Natural killer cell treated with Interleukin-12 subunit alpha and Interleukin-12 subunit beta and Interleukin-15 and Interleukin-18, amount 100 ng/mL, for 72 hours (primary cell): ENCODE measurements at regions not wholly inside any gene's neighbourhood (a gene's known extent, or its start where the extent isn't known, plus 50 kb on each side); places are given as distances from the start of the nearest gene placed in this dataset.

Experiments
- ATAC-seq, 2 donors: fragments of 150-1000 bp; cut with Tn5 transposase in 1 of 2; sonication (Bioruptor Pico), chemical (Tn5 transposase) in 1 of 2; 2 replicates each; pipeline ENCODE4 v1.10.0; 2021
- DNase-seq: peaks from one replicate; pipeline ENCODE4 v3.0.0; 2022; ENCODE audit warnings: low spot score
- H3K27ac Mint-ChIP-seq, 2 donors: 1 replicate in 1 of 2; 2 replicates in 1 of 2; pipeline ENCODE4 v1.8.0; 2022; ENCODE audit warnings: mixed read lengths in 2 of 2, mild to moderate bottlenecking in 1 of 2, moderate library complexity in 1 of 2
- H3K27me3 Mint-ChIP-seq, 2 donors: 1 replicate in 1 of 2; 2 replicates in 1 of 2; pipeline ENCODE4 v1.8.0; 2022; ENCODE audit warnings: mixed read lengths in 2 of 2
- H3K36me3 Mint-ChIP-seq: one replicate; pipeline ENCODE4 v1.8.0; 2022; ENCODE audit warnings: mixed read lengths
- H3K4me1 Mint-ChIP-seq, 2 donors: 1 replicate in 1 of 2; 2 replicates in 1 of 2; pipeline ENCODE4 v1.8.0; 2022; ENCODE audit warnings: low read depth in 2 of 2, mixed read lengths in 2 of 2, mild to moderate bottlenecking in 1 of 2
- H3K4me3 Mint-ChIP-seq: one replicate; pipeline ENCODE4 v1.8.0; 2022; ENCODE audit warnings: mixed read lengths
- H3K9me3 Mint-ChIP-seq: 2 replicates; pipeline ENCODE4 v1.8.0; 2022; ENCODE audit warnings: mixed read lengths

DNA sequence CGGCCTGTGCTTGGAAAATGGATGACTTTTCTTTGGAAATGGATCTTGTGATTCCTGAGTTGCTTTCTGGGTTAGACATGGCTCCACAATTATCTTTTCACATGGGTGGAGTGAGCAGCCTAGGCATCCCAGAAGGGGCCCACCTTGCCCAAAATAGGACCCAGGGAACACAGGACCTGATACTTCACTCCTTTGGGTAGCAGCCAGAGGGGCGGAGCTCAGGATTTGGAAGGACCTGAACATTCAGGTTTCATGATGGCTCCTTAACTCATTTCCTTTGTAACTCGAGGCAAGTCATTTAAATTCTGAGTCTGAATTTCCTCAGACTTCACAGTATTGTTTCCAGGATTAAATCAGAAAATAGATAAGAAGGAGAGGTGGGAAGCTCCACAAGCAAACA is 178.3 kb upstream of the ZMIZ1 start:
- Mint-ChIP-seq H3K4me3 (no peak overlapping the region), H3K27ac (no peak overlapping the region), H3K27me3 (peaks cover 19 to 36% of the 10 kb centered on the region in 2 donors), H3K4me1 (no peaks in the 10 kb centered on the region), H3K36me3 (peaks cover 6% of the 10 kb centered on the region), H3K9me3 (no peaks in the 10 kb centered on the region)
- DNase-seq (no peak), ATAC-seq (no peak)

GRCh38 chr10:78891741-78892140 is 177.0 kb upstream of the ZMIZ1 start:
- no peak overlapping the region for H3K4me3 Mint-ChIP-seq
- ATAC-seq (no peak), DNase-seq (no peak)
- H3K36me3 Mint-ChIP-seq = no peaks in the 10 kb centered on the region
- H3K9me3 Mint-ChIP-seq = no peaks in the 10 kb centered on the region
- H3K27ac Mint-ChIP-seq = no peak overlapping the region
- peaks cover 13 to 28% of the 10 kb centered on the region in 2 donors for H3K27me3 Mint-ChIP-seq
- no peaks in the 10 kb centered on the region for H3K4me1 Mint-ChIP-seq

DNA sequence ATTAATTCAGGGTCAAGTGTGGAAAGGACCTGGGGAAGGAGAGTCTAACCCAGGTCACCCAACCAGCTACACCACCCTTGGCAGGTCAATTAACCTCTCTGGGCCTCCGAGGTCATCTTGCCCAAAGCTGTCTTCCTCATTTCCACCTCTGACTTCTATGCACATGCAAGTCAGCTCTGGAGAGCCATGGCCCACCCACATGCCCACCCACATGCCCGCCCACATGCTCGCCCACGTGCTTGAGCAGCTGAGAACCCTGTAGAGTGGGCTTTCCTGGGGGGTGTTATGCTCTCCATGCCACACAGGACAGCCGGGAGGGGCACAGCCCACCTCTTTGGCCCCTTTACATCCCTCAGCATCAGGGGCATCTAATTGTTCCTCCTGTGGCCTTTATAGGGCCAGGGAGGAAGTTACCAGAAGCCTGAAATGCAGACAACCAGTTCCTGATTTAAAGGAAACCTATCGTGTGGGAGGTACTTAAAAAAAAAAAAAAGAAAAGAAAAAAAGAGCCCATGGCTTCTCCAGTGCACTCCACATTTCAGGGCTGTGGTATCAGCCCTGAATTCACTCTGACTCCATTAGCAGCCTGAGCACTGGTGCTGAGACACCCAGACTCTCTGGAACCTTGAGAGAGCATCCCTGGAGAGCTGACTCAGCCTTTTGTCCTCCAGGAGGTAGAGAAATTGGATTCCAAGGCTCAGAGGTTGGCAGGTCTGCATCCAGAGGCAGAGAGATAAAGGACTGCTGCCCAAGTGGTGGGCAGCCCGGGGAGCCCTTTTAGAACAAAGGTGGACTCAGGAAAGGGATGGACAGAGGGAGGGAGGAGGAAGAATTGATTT is 176.2 kb upstream of the ZMIZ1 start:
- H3K27ac Mint-ChIP-seq = no peak overlapping the region
- DNase-seq (no peak), ATAC-seq (no peak)
- H3K36me3 Mint-ChIP-seq = no peaks in the 10 kb centered on the region
- no peaks in the 10 kb centered on the region for H3K9me3 Mint-ChIP-seq
- peaks cover 13 to 28% of the 10 kb centered on the region in 2 donors for H3K27me3 Mint-ChIP-seq
- no peaks in the 10 kb centered on the region for H3K4me1 Mint-ChIP-seq
- no peak overlapping the region for H3K4me3 Mint-ChIP-seq

- no peak overlapping the region for H3K27ac Mint-ChIP-seq
- DNase-seq (no peak), ATAC-seq (no peak)
- H3K4me3 Mint-ChIP-seq = no peak overlapping the region
- no peaks in the 10 kb centered on the region for H3K4me1 Mint-ChIP-seq
- peaks cover 13 to 28% of the 10 kb centered on the region in 2 donors for H3K27me3 Mint-ChIP-seq
- no peaks in the 10 kb centered on the region for H3K36me3 Mint-ChIP-seq
- H3K9me3 Mint-ChIP-seq = no peaks in the 10 kb centered on the region
Observed at GRCh38 chr10:78893217-78893616, 175.5 kb upstream of the ZMIZ1 start.

DNA sequence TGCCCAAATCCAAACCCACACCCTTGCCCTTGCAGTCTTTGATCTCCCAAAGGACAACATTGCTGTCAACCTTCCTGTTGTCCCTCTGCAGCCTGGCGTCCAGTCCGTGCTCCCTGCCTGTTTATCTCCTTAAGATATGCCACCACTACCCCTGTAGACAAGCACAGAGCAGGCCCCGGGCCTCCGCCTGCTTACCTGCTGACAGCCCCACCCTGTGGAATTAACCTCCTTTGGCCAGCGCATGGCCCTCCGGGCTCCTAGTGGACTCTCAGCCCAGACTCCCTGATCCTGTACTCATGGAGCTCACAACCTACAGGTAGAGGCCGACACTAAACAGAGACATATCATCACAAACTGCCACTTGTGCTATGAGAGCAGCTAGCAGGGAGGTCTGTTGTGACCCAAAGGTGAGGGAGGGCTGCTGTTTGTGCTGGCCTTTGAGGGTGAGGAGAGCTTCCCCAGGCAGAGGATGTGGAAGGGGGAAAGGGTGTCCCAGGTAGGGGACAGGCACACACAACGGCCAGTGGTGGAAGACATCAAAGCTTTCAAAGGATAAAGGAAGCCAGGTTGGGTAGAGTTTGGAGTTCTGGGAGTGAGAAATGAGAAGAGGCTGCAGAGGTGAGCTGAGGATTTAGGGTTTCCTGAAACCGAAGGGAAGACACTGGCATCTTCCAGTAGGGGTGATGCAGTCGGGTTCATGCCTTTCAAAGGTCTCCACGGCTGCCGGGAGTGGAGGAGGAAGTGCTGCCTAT is 174.5 kb upstream of the ZMIZ1 start:
- Mint-ChIP-seq H3K9me3 (no peaks in the 10 kb centered on the region), H3K4me1 (no peaks in the 10 kb centered on the region), H3K27ac (no peak overlapping the region), H3K36me3 (no peaks in the 10 kb centered on the region), H3K4me3 (no peak overlapping the region), H3K27me3 (peaks cover 9 to 21% of the 10 kb centered on the region in 2 donors)
- DNase-seq (no peak), ATAC-seq (no peak)

DNA sequence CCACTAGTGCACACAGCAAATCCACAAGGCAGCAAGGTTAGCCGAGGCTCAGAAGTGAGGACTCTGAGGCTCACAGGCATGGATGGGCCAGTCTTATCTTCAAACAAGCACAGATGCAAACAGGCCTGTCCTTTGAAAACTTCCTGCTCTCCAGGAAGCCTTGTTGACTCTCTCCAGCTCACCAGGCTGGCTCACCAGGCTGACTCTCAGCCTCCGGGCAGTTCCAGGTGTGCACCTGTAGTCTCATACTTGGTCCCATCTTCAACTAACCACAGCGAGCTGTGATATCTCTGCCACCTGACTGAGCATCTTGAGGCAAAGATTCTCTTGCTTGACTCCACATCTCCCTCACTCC is 173.9 kb upstream of the ZMIZ1 start:
- no peak for DNase-seq
- ATAC-seq = no peak
- Mint-ChIP-seq H3K9me3 (no peaks in the 10 kb centered on the region), H3K27ac (no peak overlapping the region), H3K4me3 (no peak overlapping the region), H3K36me3 (no peaks in the 10 kb centered on the region), H3K4me1 (no peaks in the 10 kb centered on the region), H3K27me3 (peaks cover 6 to 17% of the 10 kb centered on the region in 2 donors)

DNA sequence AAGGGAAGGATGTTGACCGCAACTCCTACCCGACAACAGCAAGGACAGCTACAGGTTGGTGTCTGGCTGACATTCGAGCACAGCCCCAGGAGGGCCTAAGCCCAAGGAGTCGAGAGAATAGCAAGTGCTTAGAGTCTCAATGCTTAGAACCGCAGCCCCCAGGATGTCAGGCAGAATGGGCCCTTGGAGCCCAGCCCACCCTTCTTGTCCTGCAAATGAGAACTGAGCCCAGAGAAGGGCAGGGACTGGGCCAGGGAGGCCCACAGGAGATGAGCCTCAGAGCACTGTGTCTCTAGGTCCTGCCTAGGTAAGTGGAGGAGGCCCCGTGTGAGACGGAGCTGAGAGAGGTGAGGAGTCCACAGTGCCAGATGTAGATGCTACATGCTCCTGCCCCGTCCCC is 173.3 kb upstream of the ZMIZ1 start:
- ATAC-seq (peak in 1 of 2 donors; percentile 7), DNase-seq (no peak)
- Mint-ChIP-seq H3K4me3 (no peak overlapping the region), H3K4me1 (no peaks in the 10 kb centered on the region), H3K27me3 (peaks cover 6 to 17% of the 10 kb centered on the region in 2 donors), H3K9me3 (no peaks in the 10 kb centered on the region), H3K27ac (no peak overlapping the region), H3K36me3 (no peaks in the 10 kb centered on the region)

GRCh38 chr10:78896159-78896928 is 172.4 kb upstream of the ZMIZ1 start:
- Mint-ChIP-seq H3K27me3 (peaks cover 3 to 11% of the 10 kb centered on the region in 2 donors), H3K4me3 (no peak overlapping the region), H3K27ac (no peak overlapping the region), H3K4me1 (no peaks in the 10 kb centered on the region), H3K36me3 (no peaks in the 10 kb centered on the region), H3K9me3 (no peaks in the 10 kb centered on the region)
- ATAC-seq = no peak
- DNase-seq = no peak

DNA sequence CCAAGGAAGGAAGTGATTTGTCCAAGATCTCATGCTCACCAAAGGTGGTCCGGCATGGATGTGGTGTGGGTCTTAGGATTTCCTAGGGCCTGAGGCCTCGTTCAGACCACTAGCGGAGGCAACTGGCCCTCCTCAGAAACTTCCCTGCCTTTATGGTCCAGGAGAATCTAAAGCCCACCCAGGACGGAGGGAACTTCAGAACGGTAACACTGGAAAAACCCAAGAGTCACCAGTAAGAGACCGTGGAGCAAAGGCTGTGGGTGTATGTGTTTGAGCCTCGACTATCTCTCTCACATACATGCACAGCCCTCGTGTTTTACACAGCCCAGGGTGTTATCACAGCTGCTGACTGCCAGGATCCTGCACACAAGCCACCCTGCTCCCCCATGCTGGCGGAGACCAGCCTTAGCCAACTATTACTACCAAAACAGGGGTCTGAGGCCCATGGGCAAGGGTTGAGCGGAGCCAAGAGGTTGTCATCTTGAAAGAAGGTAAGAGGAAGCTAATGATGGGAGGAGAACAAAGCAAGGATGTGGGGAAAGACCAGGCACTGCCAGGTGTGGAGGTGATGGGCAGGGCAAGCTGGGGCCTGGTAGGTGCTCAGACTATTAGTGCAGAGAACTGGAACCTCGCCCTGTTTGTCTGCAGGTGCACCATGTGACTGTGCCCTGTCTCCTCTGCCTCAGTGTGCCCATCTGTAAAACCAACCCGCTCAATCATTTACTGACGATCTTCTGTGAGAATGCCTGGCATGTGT is 170.2 kb upstream of the ZMIZ1 start:
- Mint-ChIP-seq H3K4me3 (no peak overlapping the region), H3K9me3 (no peaks in the 10 kb centered on the region), H3K4me1 (no peaks in the 10 kb centered on the region), H3K36me3 (no peaks in the 10 kb centered on the region), H3K27ac (no peak overlapping the region), H3K27me3 (peaks cover 3 to 6% of the 10 kb centered on the region in 2 donors)
- no peak for DNase-seq
- ATAC-seq = no peak

DNA sequence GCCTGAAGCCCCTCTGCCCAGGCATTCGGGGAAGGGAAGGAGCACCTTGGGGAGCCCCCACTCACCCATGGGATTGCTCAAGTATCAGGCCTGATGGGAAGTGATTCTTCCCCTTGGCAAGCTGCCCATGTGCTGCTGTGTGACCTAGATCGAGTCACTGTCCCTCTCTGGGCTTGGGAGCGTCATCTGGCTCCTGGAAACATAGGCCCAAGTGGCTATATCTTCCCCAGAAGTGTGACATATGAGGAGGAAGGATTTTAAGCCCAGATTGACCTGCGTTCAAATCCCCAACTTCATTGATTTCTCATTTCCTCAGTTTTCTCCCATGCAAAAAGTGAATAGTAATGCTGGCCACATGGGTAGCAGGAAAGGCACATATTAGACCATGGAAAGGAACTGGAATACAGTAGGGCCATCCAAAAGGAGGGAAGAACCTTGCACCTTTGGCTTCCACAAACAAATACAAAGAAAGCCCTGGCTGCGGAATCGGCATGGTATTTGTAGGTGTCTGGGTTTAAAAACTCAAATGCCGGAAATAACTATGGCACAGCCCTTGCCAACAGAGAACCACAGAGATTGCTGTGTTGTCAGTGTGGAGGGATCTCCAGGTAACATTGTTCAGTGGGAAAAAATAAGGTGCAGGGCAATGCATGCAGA is 169.5 kb upstream of the ZMIZ1 start:
- H3K4me1 Mint-ChIP-seq = no peaks in the 10 kb centered on the region
- DNase-seq = no peak
- H3K4me3 Mint-ChIP-seq = no peak overlapping the region
- no peaks in the 10 kb centered on the region for H3K36me3 Mint-ChIP-seq
- H3K9me3 Mint-ChIP-seq = no peaks in the 10 kb centered on the region
- peaks cover 3% of the 10 kb centered on the region in 2 donors for H3K27me3 Mint-ChIP-seq
- H3K27ac Mint-ChIP-seq = no peak overlapping the region
- no peak for ATAC-seq

GRCh38 chr10:78899996-78900714 is 168.6 kb upstream of the ZMIZ1 start:
- H3K9me3 Mint-ChIP-seq = no peaks in the 10 kb centered on the region
- ATAC-seq = no peak

DNA sequence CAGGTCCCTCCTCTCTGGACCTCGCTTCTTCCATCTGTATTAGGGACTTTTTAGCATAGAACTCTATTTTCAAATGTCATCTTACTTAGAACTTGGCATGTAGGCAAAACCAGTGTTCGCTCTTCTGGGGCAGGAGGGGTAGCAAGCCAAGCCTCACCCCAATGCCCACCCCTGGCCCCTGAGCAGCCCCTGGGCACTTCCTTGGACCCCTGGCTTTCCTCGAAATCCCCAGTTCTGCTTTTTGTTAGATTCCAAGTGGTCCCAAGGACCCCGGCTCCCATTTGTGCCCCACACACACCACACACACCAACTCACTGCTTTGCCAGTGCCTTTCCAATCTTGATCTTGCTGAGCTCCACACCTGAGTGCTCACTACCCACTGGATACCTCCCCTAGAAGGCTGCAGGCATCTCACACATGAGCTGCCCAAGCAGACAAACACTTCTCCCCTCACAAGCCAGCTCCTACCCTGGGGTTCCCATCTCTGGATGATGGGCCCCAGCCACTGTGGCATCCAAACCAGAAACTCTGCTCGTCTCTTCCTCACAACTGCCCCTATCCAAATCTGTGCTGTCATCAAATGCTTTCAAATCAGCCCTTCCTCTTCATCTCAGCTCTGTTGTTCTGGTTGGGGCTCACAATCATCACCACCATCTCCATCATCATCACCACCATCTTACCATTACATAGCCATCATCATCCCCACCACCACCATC is 167.9 kb upstream of the ZMIZ1 start:
- Mint-ChIP-seq H3K27me3 (no peaks in the 10 kb centered on the region), H3K27ac (no peak overlapping the region), H3K36me3 (no peaks in the 10 kb centered on the region), H3K4me3 (no peak overlapping the region), H3K9me3 (no peaks in the 10 kb centered on the region), H3K4me1 (no peaks in the 10 kb centered on the region)
- DNase-seq (no peak), ATAC-seq (no peak)

More at GRCh38 chr10:78899996-78900714, 168.6 kb upstream of the ZMIZ1 start:
- Mint-ChIP-seq H3K4me3 (no peak overlapping the region), H3K27me3 (no peaks in the 10 kb centered on the region), H3K27ac (no peak overlapping the region), H3K4me1 (no peaks in the 10 kb centered on the region), H3K36me3 (no peaks in the 10 kb centered on the region)
- no peak for DNase-seq
